Tibial nerve (tissue), 4 donors: ENCODE measurements at regions not wholly inside any gene's neighbourhood (a gene's known extent, or its start where the extent isn't known, plus 50 kb on each side); places are given as distances from the start of the nearest gene placed in this dataset.

Experiments used
- CTCF ChIP-seq, 5 experiments: fragments of 200-600 bp in 3 of 5; fragments of 450-650 bp in 2 of 5; sonication (generic) in 3 of 5; IDR thresholded peaks; one replicate each; pipeline ENCODE4 v1.5.1; 2016 to 2019; ENCODE audit warnings: antibody characterized with exemption in 5 of 5, mild to moderate bottlenecking in 3 of 5, moderate library complexity in 2 of 5
- EP300 ChIP-seq, 2 donors: sonication (generic); formaldehyde crosslinking; IDR thresholded peaks; one replicate each; pipeline ENCODE4 v1.6.1; 2017; ENCODE audit warnings: antibody characterized with exemption in 2 of 2, mild to moderate bottlenecking in 1 of 2

GRCh38 chr4:72935462-72935861 is 134.1 kb downstream of the COX18 start:
- no peak for TF ChIP-seq EP300 (IDR thresholded peaks at IDR 0.05)
- no peak for TF ChIP-seq CTCF (IDR thresholded peaks at IDR 0.05)
